ENCODE measurements at regions not wholly inside any gene's neighbourhood (a gene's known extent, or its start where the extent isn't known, plus 50 kb on each side); places are given as distances from the start of the nearest gene placed in this dataset.

DNA sequence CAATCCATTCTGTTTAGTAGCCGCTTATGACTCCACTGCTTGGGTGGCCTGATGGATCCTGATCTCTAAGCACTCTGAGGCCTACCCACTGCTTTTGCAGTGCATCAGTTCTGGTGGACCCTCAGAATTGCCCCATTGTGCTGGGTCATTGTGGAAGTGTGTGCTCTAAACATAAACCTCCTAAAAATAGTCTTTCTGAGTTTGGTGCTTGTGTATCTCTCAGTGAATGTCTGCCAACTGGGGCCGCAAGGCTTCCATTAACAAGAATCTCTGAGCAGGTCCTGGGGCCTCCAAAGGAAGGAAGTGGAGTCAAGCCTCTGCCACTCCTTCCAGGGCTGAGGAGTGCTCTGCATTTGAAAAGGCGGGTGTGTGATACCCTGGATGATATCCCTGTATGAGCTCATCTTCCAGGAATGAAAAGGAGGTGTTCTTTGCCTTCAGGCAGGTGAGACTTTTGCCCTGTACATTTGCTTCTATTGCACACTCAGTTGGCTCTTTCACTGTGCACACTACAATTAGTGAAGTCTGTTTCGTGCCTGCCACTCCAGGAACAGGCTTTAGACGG is 80.0 kb upstream of the CACNA2D3 start:
- POLR2A ChIA-PET: no interaction called here
- CTCF ChIA-PET: no interaction called here
- Mint-ChIP-seq H3K9me3 (no peaks in the 10 kb centered on the region), H3K4me1 (ENCODE audit: low read depth) (no peaks in the 10 kb centered on the region), H3K27ac (no peak overlapping the region), H3K27me3 (peaks cover 5% of the 10 kb centered on the region), H3K4me3 (no peak overlapping the region), H3K36me3 (ENCODE audit: low read depth) (no peaks in the 10 kb centered on the region)
- TF ChIP-seq, protein P1, sequence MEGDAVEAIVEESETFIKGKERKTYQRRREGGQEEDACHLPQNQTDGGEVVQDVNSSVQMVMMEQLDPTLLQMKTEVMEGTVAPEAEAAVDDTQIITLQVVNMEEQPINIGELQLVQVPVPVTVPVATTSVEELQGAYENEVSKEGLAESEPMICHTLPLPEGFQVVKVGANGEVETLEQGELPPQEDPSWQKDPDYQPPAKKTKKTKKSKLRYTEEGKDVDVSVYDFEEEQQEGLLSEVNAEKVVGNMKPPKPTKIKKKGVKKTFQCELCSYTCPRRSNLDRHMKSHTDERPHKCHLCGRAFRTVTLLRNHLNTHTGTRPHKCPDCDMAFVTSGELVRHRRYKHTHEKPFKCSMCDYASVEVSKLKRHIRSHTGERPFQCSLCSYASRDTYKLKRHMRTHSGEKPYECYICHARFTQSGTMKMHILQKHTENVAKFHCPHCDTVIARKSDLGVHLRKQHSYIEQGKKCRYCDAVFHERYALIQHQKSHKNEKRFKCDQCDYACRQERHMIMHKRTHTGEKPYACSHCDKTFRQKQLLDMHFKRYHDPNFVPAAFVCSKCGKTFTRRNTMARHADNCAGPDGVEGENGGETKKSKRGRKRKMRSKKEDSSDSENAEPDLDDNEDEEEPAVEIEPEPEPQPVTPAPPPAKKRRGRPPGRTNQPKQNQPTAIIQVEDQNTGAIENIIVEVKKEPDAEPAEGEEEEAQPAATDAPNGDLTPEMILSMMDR (IDR thresholded peaks at IDR 0.05): no peak
- ATAC-seq (no peak), DNase-seq (no peak)
- intact Hi-C loops (cut with micrococcal nuclease): no loop called here

DNA sequence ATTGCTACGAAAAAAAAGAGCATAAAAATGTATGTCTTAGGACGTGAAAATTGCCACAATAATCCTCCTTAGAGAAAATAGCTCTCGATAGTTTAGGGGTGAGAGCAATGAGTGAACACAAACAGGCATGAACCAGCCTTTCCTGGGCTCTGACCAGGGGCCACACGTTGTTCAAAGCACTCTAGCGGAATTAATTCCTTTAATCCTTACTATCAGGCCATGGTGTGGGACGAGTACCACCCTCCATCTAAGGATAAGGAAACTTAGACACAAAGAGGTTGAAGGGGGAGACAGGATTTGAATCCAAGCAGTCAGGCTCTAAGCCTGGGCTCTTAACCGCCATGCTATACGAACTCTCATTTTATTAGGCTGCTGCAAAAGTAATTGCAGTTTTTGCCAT is 81.9 kb upstream of the CACNA2D3 start:
- no peaks in the 10 kb centered on the region for H3K36me3 Mint-ChIP-seq (ENCODE audit: low read depth)
- TF ChIP-seq, protein P1 (IDR thresholded peaks at IDR 0.05): no peak
- ATAC-seq (no peak), DNase-seq (no peak)
- H3K4me3 Mint-ChIP-seq: no peak overlapping the region
- CTCF ChIA-PET: interaction anchor here (0.7 kb wide), 1 partner anchor 1523 kb away, joined by 3 read pairs; no protein-coding TSS in a partner anchor
- no peaks in the 10 kb centered on the region for H3K4me1 Mint-ChIP-seq (ENCODE audit: low read depth)
- POLR2A ChIA-PET: no interaction called here
- no peaks in the 10 kb centered on the region for H3K9me3 Mint-ChIP-seq
- H3K27ac Mint-ChIP-seq: no peak overlapping the region
- H3K27me3 Mint-ChIP-seq: peaks cover 3% of the 10 kb centered on the region
- intact Hi-C loops (cut with micrococcal nuclease): no loop called here

DNA sequence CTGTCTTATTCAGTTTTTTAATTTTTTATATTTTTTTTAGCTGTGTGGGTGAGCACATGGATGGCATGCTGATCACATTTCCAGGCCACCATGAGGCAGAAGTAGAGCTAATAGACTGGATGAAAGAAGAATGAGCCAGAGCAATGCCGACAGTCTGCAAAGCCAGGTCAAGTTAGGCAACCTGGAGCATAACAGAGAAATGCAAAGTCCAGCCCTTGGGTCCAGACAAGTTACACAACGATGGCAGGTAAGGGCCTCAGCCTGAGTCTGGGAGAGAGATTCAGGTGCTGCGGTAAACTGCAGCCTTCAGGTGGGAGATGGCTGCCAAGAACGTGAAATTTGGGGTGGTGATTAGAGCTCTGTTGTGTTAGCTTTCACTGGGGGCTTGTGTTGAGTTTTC is 84.0 kb upstream of the CACNA2D3 start:
- TF ChIP-seq, protein P1 (IDR thresholded peaks at IDR 0.05): no peak
- Mint-ChIP-seq H3K4me1 (ENCODE audit: low read depth) (no peaks in the 10 kb centered on the region), H3K36me3 (ENCODE audit: low read depth) (no peaks in the 10 kb centered on the region), H3K9me3 (no peaks in the 10 kb centered on the region), H3K4me3 (no peak overlapping the region), H3K27ac (no peak overlapping the region), H3K27me3 (peaks cover 3% of the 10 kb centered on the region)
- ChIA-PET CTCF (no interaction called here), POLR2A (no interaction called here)
- ATAC-seq: no peak
- intact Hi-C loops (cut with micrococcal nuclease): no loop called here
- no peak for DNase-seq

DNA sequence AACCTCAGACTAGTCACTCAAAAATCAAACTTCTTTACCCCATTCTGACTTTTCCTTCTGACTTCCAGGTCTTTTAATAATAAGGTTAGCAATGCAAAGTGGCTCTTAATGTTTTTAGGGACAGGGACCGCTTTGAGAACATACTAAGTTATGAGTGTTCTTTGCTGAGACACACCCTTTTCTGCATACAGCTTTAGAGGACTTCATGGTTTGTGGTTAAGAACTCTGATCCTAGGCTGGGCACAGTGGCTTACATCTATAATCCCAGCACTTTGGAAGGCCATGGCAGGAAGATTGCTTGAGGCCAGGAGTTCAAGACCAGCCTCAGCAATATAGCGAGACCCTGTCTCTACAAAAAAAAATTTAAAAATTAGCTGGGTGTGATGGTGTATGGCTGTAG is 85.8 kb upstream of the CACNA2D3 start:
- TF ChIP-seq, protein P1 (IDR thresholded peaks at IDR 0.05): no peak
- ChIA-PET CTCF (no interaction called here), POLR2A (no interaction called here)
- H3K27me3 Mint-ChIP-seq: peaks cover 3% of the 10 kb centered on the region
- H3K27ac Mint-ChIP-seq: no peak overlapping the region
- no peaks in the 10 kb centered on the region for H3K4me1 Mint-ChIP-seq (ENCODE audit: low read depth)
- no peak for ATAC-seq
- intact Hi-C loops (cut with micrococcal nuclease): no loop called here
- no peaks in the 10 kb centered on the region for H3K36me3 Mint-ChIP-seq (ENCODE audit: low read depth)
- no peak overlapping the region for H3K4me3 Mint-ChIP-seq
- DNase-seq: no peak
- no peaks in the 10 kb centered on the region for H3K9me3 Mint-ChIP-seq

DNA sequence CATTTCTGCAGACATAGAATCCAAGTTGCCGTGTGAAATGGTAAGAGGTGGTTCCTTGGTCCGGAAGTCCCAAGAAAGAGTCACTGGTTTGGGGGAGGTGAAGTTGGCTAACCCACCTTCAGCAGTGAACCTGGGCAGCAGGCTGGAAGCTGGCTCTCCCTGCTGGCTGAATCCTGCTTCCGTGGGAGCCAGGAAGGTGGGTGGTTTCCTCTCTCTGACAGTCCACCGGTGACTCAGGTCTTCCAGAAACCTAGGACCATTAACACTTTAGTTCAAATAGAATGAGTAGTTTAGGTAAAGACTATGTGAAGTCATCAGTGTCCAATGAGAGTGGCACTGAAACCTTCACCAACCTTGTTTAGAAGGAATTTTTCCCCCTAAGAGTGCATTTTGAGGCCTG is 87.4 kb upstream of the CACNA2D3 start:
- Mint-ChIP-seq H3K36me3 (ENCODE audit: low read depth) (no peaks in the 10 kb centered on the region), H3K4me1 (ENCODE audit: low read depth) (no peaks in the 10 kb centered on the region), H3K9me3 (no peaks in the 10 kb centered on the region), H3K27me3 (peaks cover 3% of the 10 kb centered on the region), H3K4me3 (no peak overlapping the region), H3K27ac (no peak overlapping the region)
- ChIA-PET CTCF (no interaction called here), POLR2A (interaction anchor here (0.6 kb wide), 1 partner anchor 758 kb away, joined by 3 read pairs; no protein-coding TSS in a partner anchor)
- ATAC-seq (no peak), DNase-seq (peak; percentile 6)
- intact Hi-C loops (cut with micrococcal nuclease): no loop called here
- TF ChIP-seq, protein P1 (IDR thresholded peaks at IDR 0.05): no peak
